Thyroid gland (tissue), 4 donors: ENCODE measurements at regions not wholly inside any gene's neighbourhood (a gene's known extent, or its start where the extent isn't known, plus 50 kb on each side); places are given as distances from the start of the nearest gene placed in this dataset.

Experiments used
- DNase-seq, 2 donors: peaks; one replicate each; pipeline ENCODE4 v3.0.0-alpha.2; 2019
- H3K27ac ChIP-seq, 3 donors: fragments of 200-600 bp; sonication (generic); 1 replicate in 2 of 3; 2 replicates in 1 of 3; pipeline ENCODE4 v1.5.1; 2016 to 2019; ENCODE audit warnings: mild to moderate bottlenecking in 1 of 3, moderate library complexity in 1 of 3
- H3K27me3 ChIP-seq: fragments of 200-600 bp; sonication (generic); one replicate; pipeline ENCODE4 v1.5.1; 2019
- H3K36me3 ChIP-seq, 2 donors: fragments of 200-600 bp; sonication (generic); one replicate each; pipeline ENCODE4 v1.5.1; 2016 to 2019
- H3K4me1 ChIP-seq, 2 donors: fragments of 200-600 bp; sonication (generic); one replicate each; pipeline ENCODE4 v1.5.1; 2017 to 2019
- H3K4me3 ChIP-seq, 3 donors: fragments of 200-600 bp; sonication (generic); replicated peaks in 1 of 3; 1 replicate in 2 of 3; 2 replicates in 1 of 3; pipeline ENCODE4 v1.5.1; 2016; ENCODE audit warnings: mild to moderate bottlenecking in 1 of 3
- H3K9me3 ChIP-seq: fragments of 200-600 bp; sonication (generic); one replicate; pipeline ENCODE4 v1.5.1; 2017
- CTCF ChIP-seq, 6 experiments: fragments of 200-600 bp in 3 of 6; fragments of 450-650 bp in 3 of 6; sonication (generic) in 3 of 6; IDR thresholded peaks; one replicate each; pipeline ENCODE4 v1.5.1; 2016 to 2019; ENCODE audit warnings: antibody characterized with exemption in 6 of 6, mild to moderate bottlenecking in 2 of 6, inconsistent platforms in 1 of 6, moderate library complexity in 1 of 6
- POLR2A ChIP-seq, 2 donors: fragments of 450-650 bp; IDR thresholded peaks; one replicate each; pipeline ENCODE4 v1.6.1; 2017; ENCODE audit warnings: antibody characterized with exemption in 2 of 2, mild to moderate bottlenecking in 2 of 2, moderate library complexity in 1 of 2
- WGBS, 2 donors: methylation state at CpG; one replicate each; pipeline ENCODE4 v1.1.5; 2017; 5-methylcytosine and 5-hydroxymethylcytosine counted together
- intact Hi-C: fragments of 100-400 bp; cut with DNase I; formaldehyde crosslinking; loops from one replicate; pipeline ENCODE4 v1.15.1; 2023

- WGBS, 2 donors = 21 to 28% methylated on average over 1 of the region's 1 CpG
- Histone ChIP-seq H3K9me3 (no peaks in the 10 kb centered on the region), H3K27me3 (no peaks in the 10 kb centered on the region), H3K27ac (no peak overlapping the region), H3K36me3 (no peaks in the 10 kb centered on the region), H3K4me1 (no peaks in the 10 kb centered on the region), H3K4me3 (no peak overlapping the region)
- TF ChIP-seq CTCF (IDR thresholded peaks at IDR 0.05) = no peak
- TF ChIP-seq POLR2A (IDR thresholded peaks at IDR 0.05) = no peak
- intact Hi-C loops = no loop called here
- DNase-seq = no peak
Measured at GRCh38 chr9:118401546-118401945, 697.3 kb downstream of the TLR4 start.

GRCh38 chr9:118414676-118415075, 710.5 kb downstream of the TLR4 start:
- no peaks in the 10 kb centered on the region for H3K27me3 ChIP-seq
- H3K9me3 ChIP-seq = no peaks in the 10 kb centered on the region
- no peaks in the 10 kb centered on the region for H3K4me1 ChIP-seq
- WGBS, 2 donors = 41 to 64% methylated on average over 2 of the region's 2 CpGs
- H3K4me3 ChIP-seq = no peak overlapping the region
- TF ChIP-seq POLR2A (IDR thresholded peaks at IDR 0.05) (no peak), CTCF (IDR thresholded peaks at IDR 0.05) (no peak)
- H3K36me3 ChIP-seq = no peaks in the 10 kb centered on the region
- intact Hi-C loops = no loop called here
- H3K27ac ChIP-seq = no peak overlapping the region
- no peak for DNase-seq

- no peaks in the 10 kb centered on the region for H3K36me3 ChIP-seq
- no peak for DNase-seq
- H3K27me3 ChIP-seq = no peaks in the 10 kb centered on the region
- intact Hi-C loops = no loop called here
- no peak overlapping the region for H3K27ac ChIP-seq
- H3K4me3 ChIP-seq = no peak overlapping the region
- no peaks in the 10 kb centered on the region for H3K9me3 ChIP-seq
- no peak for TF ChIP-seq CTCF (IDR thresholded peaks at IDR 0.05)
- no peak for TF ChIP-seq POLR2A (IDR thresholded peaks at IDR 0.05)
- no peaks in the 10 kb centered on the region for H3K4me1 ChIP-seq
- WGBS, 2 donors = 70 to 77% methylated on average over 2 of the region's 2 CpGs
Measured at GRCh38 chr9:118418887-118419565, 714.8 kb downstream of the TLR4 start.

- H3K36me3 ChIP-seq = no peaks in the 10 kb centered on the region
- H3K4me1 ChIP-seq = no peaks in the 10 kb centered on the region
- DNase-seq = no peak
- TF ChIP-seq POLR2A (IDR thresholded peaks at IDR 0.05) = no peak
- intact Hi-C loops = no loop called here
- H3K27ac ChIP-seq = no peak overlapping the region
- no peaks in the 10 kb centered on the region for H3K9me3 ChIP-seq
- H3K27me3 ChIP-seq = no peaks in the 10 kb centered on the region
- WGBS, 2 donors = 79 to 87% methylated on average over 1 of the region's 1 CpG
- H3K4me3 ChIP-seq = no peak overlapping the region
Measured at GRCh38 chr9:118419676-118420075, 715.5 kb downstream of the TLR4 start.

GRCh38 chr9:118422508-118422907, 718.3 kb downstream of the TLR4 start:
- WGBS, 2 donors = 91 to 97% methylated on average over 2 of the region's 2 CpGs
- DNase-seq = no peak
- H3K4me1 ChIP-seq = no peaks in the 10 kb centered on the region
- no peak overlapping the region for H3K4me3 ChIP-seq
- intact Hi-C loops = no loop called here
- H3K9me3 ChIP-seq = no peaks in the 10 kb centered on the region
- no peak for TF ChIP-seq POLR2A (IDR thresholded peaks at IDR 0.05)
- no peak for TF ChIP-seq CTCF (IDR thresholded peaks at IDR 0.05)
- no peaks in the 10 kb centered on the region for H3K27me3 ChIP-seq
- no peaks in the 10 kb centered on the region for H3K36me3 ChIP-seq
- H3K27ac ChIP-seq = no peak overlapping the region
